ENCODE measurements at regions not wholly inside any gene's neighbourhood (a gene's known extent, or its start where the extent isn't known, plus 50 kb on each side); places are given as distances from the start of the nearest gene placed in this dataset.

DNA sequence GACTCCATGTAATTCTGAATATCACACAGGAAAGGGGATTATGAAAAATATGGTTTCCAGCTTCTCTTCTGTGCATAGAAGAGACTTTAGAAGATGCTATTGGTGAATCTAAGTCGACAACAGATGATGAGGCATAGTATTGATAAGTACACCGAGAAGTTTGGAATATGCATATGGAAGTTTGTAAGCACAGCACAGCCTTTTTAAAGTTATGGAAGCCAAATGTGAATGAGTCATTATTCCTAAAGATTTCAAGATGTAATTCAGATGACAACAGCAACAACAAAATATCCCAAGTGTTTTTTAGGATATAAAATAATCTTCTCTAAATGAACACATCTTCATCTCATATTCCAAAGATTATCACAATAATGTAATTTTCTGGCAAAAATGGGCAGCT is 1723.3 kb downstream of the EFNA5 start:
- DNase-seq: no peak

- no peak for DNase-seq
Observed at GRCh38 chr5:105945203-105945972, 1725.3 kb downstream of the EFNA5 start.

DNA sequence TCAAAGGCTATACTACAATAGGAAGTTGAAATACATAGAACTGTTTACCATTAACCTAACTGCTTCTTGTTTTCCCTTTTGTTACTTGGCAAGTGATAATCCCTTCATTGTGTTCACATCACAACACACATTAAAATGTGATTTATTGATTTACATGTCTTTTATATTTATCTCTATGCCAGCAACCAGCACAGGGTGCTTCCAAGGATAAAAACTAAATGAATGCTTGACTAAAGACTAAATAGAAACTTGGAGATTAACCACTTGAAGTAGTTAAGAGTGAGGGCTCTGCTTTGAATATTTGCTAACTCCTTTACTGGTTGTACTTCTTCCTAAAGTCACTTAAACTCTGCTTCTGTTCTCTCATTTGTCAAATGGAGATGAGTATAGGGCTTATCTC is 1730.6 kb downstream of the EFNA5 start:
- DNase-seq: no peak

DNA sequence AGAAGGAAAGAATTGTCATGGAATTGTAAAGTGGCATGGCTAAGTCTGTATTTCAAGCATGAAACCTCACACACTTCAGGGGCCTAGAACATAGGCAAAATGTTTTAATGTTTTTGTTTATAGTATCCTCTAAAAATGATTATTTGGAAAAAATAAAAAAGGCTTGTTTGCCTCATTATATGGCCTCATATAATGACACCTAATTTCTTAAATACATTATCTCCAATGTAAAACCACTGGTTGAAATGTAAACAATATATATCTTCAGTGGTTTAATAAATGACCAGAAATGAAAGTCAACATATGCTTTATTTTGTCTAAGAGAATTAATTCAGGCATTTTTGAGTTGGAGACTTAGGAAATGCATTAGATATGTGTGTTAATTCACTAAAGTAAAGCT is 1736.6 kb downstream of the EFNA5 start:
- DNase-seq: no peak

DNA sequence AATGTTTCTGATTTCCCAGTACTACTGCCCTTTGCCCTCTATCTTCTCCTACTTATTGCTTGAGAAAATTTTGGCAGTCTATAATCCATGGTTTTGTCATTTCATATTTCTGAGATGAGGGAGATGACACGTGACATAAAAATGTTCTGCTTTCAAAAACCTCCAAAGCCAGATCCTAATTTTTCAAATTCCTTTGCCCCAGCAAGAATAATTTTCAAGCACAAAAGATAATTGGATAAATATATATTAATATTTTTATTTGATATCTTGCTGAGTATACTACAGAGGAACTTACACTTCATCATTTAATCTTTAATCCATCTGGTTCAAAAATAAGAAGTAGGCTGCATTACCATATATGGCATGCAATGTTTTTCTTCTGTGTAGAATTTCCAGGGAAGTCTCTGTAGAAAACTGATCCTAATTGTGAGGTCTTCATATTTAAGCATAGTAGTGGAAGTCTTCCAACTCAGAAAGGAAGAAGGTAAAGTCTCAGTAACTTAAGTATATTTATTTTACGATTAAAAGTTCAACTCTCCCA is 1738.8 kb downstream of the EFNA5 start:
- no peak for DNase-seq

GRCh38 chr5:105929858-105930257 is 1740.9 kb downstream of the EFNA5 start:
- no peak for DNase-seq

DNA sequence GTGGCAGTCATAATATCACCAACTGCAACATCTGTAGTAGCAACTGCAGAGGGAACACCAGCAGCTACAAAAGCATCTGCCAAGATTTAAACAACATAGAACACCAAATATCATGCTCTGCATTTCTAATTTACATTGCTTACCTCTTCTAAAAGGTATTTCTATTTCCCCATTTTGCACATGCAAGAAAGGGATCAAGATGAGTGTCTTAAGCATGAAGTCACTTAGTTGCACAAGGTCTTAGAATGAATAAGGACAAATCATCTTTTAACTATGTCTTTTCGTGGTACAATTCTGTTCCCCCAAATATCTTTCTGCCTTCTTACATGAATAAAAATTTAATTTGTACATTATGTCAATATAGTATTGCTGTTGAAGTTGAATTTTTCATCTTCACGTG is 1746.4 kb downstream of the EFNA5 start:
- no peak for DNase-seq

DNA sequence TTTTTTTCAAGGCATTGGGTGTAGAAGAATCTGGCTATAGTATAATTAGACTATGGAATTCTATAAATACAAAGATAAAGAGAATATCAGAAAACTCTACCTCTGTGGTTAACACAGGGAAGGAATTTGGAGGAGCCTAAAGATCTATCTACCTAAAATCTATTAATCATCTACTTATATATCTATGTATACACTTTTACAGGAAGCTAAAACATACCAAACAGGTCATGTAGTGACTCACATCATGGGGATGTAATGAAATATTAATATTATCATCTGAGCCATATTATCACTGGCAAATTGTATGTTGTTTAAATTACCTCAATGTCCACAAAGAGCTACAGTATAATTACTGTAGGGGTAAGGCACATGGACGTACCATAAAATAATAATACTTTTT is 1748.2 kb downstream of the EFNA5 start:
- no peak for DNase-seq

DNA sequence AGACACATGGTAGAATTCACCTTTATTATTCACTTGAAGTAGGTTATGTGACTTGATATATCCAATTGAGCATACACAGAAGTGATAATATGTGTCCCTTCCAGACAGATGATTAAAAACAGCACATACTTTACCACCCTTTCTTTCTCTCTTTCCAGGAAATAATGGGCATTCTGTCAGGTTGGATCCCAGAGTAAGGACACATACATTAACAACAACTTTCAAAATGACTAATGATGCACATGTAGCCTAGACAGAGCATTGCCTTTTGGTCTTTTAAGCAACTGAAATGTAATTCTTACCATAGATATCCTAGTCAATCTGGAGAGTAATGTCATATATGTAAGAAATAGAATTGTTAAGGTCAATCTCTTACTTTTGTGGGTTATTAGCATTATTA is 1748.7 kb downstream of the EFNA5 start:
- DNase-seq: no peak

DNA sequence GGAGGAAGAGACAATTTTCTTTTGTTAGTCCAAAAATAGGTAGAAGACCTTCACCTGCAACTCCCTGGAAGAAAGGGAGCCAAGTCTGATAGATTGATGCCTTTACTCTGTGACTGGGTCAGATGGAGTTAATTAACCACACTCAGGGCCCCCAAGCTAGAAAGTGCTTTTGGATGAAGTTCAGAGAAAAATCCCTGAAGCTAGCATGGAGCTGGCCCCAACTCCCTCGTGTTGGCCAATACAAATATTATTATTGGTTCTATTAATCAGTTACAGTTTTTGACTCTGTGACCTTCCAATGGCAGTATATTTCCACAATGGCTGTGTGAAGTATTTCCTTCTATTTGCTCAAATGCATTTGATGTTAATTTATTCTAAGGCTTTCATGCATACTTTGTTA is 1753.5 kb downstream of the EFNA5 start:
- no peak for DNase-seq

DNA sequence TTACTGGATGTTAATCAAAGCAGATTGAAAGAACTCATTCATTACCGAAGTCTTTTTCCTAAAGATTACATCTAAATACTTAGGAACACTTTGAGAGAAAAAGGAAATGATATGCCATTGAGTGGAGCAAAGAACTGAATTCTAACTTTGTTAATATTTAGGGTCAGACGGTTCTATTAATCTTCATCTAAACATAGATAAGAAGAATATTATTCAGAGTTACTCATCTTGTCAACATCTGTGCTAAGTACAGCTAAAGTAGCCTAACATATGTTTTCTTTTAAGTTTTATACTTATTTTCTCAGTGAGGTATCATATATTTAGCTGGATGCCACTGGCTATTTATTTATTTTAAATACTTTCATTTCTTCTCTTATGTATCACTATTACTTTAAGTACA is 1763.7 kb downstream of the EFNA5 start:
- no peak for DNase-seq

DNA sequence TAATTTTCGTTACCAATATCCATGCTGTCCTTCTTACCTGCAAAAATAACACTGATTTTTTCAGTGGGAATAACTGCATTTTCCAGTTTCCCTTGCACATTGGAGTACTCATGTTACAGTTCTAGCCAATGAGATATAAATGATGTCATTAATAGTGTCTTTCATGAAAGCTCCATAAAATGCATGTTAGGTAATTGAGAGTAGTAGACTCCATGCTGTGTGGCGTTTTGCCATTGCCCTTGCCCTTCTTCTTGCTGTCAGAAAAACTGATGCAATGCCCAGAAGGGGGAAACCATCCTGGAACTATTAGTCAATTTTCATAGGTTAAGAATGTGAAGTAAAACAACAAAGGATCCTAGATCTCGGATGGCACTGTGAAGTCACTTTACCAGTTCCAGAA is 1765.3 kb downstream of the EFNA5 start:
- DNase-seq: no peak

- no peak for DNase-seq
Observed at GRCh38 chr5:105903069-105903468, 1767.7 kb downstream of the EFNA5 start.

DNA sequence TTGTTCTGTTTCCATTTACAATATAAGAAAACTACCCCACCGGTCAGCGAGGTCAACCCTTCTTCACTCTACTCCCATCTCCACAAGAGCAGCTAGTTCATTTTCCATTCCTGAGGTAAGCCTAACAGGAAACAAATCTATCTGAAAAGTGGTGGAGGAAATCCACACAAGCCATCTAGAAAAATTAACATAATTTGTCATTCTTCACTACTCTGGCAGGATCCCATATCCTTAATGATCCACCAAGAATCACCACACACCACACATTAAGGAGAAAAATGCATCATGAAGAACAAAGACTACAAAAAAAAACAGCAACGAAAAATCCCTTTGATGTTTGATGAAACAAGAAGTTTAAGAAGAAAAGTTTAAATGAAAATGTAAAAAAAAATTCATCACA is 1771.0 kb downstream of the EFNA5 start:
- DNase-seq: no peak

- no peak for DNase-seq
Observed at GRCh38 chr5:105898183-105898582, 1772.6 kb downstream of the EFNA5 start.

- DNase-seq: no peak
Observed at GRCh38 chr5:105885266-105885665, 1785.5 kb downstream of the EFNA5 start.

GRCh38 chr5:105882956-105883481 is 1787.7 kb downstream of the EFNA5 start:
- no peak for DNase-seq

DNA sequence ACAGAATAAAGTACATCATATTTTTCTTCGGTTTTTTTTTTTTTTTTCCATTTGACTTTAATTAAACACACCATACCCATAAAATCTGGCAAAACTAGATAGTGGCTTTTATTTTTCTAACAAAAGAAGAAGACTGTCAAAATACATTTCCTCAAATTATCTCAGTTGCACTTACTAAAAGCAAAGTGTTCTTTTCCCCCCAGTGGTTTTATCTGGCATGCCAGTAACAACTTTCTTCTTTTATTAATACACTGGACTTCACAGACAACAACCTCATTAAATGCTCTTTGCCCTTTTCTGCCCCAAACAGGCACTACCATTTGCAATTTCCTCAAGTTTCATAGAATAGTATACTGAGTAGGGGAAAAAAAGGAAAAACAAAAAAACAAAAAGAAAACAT is 1792.3 kb downstream of the EFNA5 start:
- no peak for DNase-seq

- DNase-seq: no peak
Observed at GRCh38 chr5:105877592-105877991, 1793.1 kb downstream of the EFNA5 start.

- no peak for DNase-seq
Observed at GRCh38 chr5:105874316-105874715, 1796.4 kb downstream of the EFNA5 start.

- no peak for DNase-seq
Observed at GRCh38 chr5:105872569-105873270, 1798.0 kb downstream of the EFNA5 start.

DNA sequence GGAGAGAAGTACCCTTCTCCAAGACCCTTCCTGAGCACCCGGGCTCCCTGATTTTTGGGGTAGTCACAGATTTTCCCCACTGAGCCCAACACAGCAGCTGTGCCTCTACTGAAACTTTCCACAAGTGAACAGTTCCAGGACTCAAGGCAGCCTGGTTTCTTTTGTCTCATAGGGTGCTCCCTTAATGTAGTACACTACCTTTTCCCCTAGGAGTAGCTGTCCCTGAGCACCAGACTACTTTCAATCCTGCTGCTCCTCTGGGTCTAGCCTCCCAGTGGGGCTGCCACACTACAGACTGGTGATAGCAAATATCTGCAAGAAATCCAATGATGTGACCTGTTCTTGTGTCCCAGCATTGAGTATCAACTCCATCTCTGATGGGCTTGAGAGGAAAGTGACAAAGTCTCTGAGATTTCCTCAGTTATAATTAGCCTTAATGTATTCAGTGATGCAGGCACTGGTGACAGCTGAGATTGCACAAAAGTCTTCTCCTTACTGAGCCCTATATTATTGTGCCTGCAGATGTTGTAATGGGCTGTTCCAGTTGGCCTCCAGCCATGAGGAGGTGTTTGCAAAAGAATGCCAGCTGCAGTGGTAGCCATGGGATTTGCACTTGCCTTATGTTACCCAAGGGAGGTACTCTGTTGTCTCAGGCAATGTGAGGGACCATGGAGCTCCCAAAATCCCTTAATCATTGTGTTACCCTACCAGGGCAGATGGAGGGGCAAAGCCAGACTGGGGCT is 1802.5 kb downstream of the EFNA5 start:
- no peak for DNase-seq

Data from anterior cingulate cortex (tissue), 58 donors.